IPS DF 19.7 (cell line): ENCODE measurements at regions not wholly inside any gene's neighbourhood (a gene's known extent, or its start where the extent isn't known, plus 50 kb on each side); places are given as distances from the start of the nearest gene placed in this dataset.

Experiments
- DNase-seq: peaks from one replicate; pipeline ENCODE4 v3.0.0-alpha.2; 2013; ENCODE audit warnings: low read depth, low spot score

DNA sequence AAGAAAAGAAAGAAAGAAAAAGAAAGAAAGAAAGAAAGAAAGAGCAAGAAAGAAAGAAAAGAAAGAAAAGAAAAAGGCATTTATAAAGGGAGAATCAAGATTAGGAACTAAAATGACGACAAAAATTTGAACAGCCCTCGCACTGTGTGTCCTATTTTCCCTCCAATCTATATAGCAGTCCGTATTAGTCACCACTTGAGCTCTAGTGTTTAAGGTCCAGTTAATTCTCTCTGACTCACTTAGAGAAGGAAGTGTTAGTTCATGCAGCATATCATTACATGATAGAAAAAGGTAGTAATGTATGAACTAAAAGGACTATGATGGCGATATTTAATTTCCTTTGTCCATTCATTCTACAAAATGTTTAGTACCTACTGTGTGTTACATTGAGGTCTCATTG lies 122.7 kb downstream of the CBLL2 start:
- no peak for DNase-seq

DNA sequence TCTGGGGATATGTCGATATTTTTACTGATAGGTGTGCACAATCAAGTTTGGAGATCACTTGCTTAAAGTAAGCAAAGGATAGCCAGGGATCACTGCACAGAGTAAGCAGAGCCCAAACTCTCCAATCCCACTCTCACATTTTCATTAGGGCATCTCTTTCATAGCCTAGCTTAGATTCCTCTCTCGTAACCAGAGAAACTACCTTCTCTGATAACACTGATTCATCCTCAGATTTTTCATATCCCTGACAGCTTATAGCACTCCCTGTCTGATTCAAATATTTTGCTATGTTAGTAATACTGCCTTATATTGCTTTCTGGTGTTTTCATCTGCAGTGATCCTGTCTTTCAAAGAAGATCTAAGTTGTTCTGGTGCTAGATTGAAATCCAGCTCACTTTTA lies 123.7 kb downstream of the CBLL2 start:
- DNase-seq = no peak

DNA sequence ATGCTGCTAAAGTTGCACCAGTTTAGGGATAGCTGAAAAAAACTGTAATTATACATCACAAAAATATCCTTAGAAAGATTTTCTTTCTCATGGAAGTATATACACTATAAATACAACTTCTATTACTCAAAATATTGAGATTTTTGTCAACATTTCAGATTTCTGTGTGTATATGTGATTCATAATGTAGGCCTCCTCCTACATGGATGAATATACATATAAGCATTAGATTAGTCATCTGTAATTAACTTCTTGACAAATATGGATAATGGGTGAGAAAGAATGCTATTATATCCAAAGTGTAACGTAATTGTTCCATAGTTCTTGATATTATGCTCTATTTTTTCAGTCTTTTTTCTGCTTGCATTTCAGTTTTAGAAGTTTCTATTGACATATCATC lies 124.9 kb downstream of the CBLL2 start:
- DNase-seq = no peak

DNA sequence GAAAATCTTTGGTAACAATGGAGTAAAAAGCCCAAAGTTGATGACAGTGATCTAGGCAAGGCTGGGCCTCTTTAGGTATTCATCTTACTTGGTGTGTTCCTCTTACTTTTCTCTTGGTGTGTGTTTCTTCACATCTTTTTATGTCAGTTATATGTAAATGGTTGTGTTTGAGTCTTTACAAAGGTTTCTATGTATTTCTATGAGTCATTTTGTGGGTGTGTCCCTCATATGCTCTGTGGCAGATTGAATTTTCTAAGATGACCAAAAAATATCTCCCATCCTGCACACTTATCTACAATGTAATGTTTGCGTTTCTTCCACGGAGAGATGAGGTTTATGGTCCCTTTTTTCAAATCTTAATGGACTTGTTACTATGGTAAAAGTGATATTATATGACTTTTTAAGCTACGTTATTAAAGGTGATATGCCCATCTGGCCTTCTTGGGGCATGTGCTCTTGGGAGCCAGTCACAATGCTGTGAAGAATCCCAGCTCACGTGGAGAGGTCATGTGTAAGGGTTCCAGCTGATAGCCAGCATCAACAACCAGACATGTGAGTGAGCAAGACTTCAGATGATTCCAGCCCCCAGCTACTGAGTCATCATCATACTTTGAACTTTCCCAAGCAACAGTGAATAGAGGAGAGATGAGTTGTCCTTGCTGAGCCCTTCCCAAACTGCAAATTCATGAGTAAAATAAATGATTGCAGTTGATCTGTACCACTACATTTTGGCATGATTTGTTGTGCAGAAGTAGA lies 126.9 kb downstream of the CBLL2 start:
- no peak for DNase-seq

DNA sequence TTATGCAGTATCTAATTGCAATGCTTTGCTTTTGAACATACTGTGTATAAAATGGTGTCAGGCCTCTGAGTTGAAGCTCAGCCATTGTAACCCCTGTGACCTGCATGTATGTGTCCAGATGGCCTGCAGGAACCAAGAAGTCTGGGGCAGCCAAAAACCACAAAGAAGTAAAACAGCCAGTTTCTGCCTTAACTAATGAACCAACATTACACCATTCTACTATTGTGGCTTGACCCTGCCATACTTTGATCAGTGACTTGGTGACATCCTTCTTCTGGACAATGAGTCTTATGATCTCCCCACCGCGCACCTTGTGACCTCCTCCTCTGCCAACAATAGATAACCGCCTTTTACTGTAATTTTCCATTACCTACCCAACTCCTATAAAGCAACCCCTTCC lies 131.6 kb downstream of the CBLL2 start:
- no peak for DNase-seq

DNA sequence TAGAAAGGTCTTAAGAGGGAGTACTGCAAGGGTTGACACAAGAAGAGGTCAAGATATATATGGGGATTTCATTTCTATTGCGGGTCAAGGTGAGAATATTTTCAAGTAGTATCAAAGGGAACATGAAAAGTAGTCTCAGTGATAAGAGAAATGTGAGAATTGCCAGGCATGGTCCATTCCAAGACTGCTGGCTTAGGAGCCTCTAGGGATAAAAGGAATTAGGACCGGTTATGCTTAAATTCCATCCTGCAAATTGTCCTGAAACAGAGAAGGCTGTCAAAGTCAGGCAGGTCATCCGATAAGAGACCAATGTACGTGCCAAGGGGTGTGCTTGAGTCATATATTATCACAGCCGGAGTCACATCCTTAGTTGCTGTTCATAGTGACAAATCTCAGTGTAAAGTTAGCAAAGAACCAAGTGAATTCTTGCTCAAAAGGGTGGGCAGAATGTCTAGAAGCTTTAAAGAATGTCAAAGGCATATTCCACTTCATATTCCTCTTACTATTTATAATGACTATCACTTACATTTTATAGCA lies 133.6 kb downstream of the CBLL2 start:
- no peak for DNase-seq

DNA sequence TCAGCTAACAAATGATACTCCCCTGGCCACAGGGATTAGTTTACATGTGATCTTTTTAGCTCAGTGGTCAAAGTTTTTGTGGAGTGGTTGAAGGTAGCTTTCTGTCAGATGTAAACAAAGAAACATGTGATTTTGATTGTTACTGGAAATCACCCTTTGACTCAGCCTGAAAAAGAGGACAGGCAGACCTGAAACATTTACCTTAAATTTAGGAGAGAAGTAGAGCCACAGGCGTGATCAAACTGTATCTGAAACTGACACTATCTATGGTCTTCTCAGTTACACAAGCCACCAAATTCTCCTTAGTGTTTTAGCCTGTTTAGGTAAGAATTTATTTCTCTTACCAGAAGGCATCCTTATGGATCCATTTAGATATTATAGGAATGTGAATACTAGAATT lies 136.7 kb downstream of the CBLL2 start:
- no peak for DNase-seq

DNA sequence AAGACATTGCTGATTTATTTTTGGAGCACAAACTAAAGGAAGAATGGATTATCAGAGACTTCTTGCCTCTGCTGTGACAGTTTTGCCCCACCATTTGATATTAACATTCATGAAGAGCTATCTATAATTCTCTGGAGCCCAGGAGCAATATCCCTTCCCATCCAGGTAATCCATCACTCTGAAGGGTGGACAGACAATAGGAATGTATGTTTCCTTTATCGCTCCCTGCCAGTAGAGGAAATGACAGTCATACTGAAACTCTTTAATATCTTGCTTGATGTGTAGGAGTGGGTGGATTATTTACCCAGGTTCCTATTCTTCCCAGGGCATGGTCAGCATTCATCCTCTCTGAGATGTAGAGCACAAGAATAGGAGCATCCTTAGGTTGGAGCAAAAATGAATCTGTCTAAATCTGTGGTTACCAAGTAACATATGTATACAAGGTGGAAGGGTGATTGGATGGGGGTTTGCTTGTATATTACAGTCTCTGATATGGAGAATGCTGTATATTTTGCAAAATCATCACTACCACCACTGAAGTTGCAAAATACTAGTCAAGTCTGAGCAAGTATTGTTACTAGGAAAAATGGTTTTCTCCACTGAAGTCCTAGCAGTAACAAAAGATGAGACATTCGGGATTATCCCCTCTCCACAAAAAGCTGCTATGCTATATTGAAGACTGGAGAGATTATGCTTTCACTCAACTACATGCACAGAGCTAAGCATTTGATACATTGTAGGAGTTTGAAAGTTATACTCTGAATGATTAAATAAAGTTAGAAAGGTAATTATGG lies 151.6 kb downstream of the CBLL2 start:
- DNase-seq = no peak

DNA sequence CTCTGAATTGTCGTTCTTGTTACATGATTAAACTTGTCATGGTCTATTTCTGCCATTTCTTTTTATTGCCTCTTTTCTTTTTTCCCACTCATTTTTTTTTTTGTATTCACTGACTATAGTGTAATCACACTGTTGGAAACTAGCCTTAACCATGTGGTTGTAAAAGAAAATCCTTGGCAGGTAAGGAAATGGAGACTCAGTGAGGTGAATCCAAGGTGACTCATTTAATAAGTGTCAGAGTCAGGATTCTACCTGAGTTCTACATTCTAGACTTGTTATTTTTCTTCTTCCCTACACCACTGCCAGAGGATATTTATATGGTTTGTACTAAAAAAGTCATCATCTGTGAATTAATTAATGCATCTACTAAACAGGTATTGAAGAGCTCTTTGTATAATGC lies 152.2 kb downstream of the CBLL2 start:
- DNase-seq = no peak

DNA sequence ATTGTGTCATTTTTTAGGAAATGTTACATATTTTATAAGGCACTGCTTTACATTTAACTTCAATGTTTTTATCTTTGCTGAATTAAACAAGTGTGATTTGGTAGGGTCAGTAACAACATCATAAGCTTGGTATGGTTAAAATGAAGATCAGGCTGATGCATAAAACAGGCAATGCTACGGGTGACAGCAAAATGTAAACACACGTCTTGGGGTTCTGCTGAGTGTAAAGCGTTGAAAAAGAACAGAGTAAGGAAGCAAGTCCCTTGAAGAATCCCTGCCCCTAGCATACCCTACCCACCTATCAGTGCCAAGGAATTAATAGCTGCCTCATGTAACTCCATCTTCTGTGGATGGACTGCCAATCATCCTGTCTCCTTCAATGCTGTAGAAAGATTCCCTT lies 157.0 kb downstream of the CBLL2 start:
- no peak for DNase-seq

DNA sequence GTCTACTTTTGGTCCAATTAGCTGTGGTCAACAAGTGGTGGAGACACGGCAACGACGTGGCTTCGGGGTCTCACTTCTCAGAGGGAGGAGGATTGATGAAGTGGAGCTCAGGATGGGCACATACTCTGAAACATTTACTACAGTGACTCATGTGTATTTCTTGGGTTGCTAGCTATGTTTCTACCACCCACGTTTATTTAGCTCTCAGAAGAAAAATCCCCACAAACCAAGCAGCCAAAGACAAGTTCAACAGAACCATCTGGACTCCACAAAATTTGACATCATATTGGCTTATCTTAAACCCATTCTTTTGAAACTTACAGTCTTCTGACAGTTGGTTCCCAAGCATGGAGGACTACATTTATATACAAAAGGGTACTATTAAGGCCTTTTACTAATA lies 158.0 kb downstream of the CBLL2 start:
- DNase-seq = no peak

DNA sequence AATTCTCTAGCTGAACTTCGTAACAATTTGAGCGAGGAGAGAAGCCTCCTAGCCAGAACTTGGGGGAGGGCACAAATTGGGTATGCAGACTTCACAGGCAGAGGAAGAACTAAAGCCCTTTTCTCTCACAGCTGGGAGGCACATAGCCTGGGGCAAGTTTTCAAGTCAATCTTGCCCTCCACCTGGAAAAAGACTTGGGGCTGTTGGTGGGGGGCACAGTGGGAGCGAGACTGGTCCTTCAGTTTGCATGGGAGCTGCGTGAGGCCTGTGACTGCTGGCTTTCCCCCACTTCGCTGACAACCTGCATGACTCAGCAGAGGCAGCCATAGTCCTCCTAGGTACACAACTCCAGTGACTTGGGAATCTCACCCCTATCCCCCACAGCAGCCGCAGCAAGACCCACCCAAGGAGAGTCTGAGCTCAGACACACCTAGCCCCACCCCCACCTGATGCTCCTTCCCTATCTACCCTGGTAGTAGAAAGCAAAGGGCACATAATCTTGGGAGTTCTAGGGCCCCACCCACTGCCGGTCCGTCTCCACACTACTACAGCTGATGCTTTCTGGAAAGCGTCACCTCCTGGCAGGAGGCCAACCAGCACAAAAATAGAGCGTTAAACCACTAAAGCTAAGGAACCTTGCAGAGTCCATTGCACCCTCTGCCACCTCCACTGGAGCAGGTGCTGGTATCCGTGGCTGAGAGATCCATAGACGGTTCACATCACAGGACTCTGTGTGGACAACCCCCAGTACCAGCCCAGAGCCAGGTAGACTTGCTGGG lies 160.8 kb downstream of the CBLL2 start:
- no peak for DNase-seq

DNA sequence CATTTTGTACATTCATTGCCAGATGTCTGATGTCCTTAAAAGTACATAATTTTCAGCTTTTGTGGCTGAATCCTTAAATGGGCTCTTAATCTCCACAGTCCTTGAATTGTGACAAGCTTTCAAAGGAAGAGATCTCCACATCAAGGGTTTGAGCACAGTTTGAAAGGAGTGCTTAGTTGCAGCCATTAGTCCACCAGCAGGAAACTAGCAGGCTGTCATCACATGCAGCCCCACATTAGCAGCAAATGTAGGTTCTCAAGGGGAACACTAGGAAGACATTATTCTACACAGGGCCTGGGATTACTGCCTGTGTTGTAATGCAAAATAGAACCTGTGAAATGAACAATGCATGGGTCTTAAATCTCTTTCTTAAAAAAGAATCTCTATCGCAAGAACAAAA lies 173.2 kb downstream of the CBLL2 start:
- DNase-seq = no peak

DNA sequence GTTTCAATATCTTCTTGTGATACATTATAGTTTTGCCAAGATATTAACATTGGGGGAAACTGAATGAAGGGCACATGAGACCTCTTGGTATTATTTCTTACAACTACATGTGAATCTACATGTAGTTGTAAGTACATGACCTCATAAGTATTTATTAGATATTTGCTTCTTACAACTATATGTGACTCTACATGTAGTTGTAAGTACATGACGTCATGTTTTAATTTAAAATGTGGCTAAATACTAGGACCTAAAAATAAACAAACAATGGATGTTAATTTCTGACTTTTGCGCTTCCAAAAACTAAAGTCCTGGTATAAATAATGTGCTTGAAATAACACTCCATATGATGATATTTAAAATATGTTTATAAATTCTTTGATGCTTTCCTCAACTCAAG lies 190.2 kb downstream of the CBLL2 start:
- no peak for DNase-seq

DNA sequence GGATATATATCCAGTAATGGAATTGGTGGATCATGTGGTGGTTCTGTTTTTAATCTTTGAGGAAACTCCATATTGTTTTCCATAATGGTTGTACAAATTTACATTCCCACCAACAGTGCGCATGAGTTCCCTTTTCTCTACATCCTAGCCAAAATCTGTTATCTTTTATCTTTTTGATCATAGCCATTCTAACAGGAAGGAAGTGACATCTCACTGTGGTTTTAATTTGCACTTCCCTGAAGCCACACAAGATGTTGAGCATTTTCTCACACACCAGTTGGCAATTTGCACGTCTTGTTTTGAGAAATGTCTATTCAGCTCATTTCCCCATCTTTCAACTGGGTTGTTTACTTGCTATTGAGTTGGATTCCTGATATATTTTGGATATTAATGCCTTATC lies 194.9 kb downstream of the CBLL2 start:
- DNase-seq = no peak

DNA sequence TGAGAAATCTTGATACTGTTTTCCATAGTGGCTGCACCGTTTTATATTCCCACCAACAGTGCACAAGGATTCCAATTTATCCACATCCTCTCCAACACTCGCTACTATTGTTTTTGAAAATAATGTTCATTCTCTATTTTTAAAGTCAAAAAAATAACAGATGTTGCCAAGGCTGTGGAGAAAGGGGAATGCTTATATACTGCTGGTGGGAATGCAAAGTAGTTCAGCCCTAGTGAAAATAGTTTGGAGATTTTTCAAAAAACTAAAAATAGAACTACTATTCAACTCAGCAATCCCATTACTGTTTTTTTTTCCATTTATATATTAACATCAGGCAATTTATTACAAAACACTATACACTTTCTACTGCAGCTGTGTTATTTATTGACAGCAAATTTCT lies 208.7 kb downstream of the CBLL2 start:
- no peak for DNase-seq

DNA sequence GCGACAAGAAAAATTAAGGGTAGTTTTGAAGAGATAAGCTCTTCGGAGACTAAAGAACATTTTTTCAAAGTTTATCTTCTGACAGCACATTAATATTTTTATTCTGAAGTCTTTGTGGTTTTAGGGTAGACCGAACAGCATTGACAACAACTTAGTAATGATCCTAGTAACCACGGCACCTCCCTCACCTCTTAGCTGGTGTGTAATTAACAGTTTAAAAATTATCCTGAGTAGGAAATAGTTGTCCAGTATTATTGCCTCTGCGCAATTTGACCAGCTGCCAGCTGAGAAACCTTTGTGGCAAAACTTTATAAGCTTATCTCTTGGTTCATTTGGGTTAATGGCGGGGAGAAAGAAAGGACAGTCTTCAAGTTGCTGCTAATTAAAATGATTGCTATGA lies 213.6 kb downstream of the CBLL2 start:
- DNase-seq = no peak

DNA sequence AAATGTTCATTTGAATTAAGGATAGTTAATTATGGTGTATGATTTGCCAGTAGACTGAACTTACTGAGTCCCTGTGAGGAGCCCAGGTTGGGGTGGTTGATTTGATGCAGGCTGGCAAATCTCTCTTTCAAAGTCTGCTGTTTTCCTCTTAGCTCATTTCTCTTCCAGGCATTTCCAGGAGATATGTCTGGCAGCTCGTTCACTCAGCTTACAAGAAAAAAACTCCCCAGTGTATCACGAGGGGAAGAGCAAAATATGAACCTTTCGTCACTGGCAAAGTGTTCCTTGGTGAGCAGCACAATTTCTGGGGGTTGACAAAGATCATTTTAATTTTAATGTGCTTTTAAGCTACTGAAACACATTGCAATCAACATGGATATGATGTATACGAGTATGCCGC lies 244.2 kb downstream of the CBLL2 start:
- DNase-seq = no peak

DNA sequence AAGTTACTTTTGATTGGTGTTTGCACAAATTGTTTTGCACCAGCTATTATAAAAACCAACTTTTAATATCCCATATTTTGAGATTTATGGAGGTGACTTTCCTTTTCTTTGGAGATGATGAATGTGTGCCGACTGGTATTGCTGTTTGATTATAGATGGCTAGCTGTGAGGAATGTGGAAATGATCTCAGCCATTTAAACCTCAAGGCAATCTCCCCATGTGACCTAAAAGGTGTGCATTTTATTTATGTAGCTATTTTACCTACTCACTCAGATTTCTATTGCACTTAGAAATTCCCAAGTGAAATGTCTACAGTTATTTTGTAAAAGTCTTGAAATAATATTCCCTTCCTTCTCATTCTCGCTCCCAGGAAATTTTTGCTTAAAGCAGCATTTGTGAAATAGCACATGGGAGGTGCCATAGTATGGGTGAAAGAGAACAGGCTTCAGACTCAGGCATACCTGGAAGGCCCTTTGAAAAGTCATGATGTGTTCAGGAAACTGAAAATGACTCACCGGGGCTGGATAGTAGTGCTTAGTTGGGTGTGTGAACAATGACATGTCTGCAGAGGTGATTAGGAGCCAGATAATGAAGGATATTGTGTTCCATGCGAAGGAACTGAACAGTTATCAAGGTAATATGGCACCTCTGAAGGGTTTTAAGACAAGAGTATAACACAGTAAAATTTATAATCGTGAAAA lies 247.6 kb downstream of the CBLL2 start:
- DNase-seq = no peak

DNA sequence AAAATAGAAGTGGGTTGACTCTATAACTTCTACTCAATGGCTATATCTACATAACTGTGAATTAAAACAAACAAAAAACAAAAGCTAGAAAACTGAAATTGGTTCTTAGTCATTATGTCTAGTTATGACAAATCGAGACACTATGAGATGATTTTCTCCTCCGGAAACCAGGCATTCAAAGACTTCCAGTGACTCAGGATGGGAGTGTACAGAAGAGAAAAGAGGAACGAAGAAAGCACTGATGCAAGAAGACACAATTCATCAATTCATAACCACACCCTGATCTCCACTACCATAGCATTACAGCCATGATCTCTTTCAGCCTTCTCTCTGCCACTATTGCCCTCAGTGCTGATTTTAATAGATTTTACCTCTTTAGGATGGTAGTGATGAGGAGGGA lies 253.6 kb downstream of the CBLL2 start:
- DNase-seq = no peak

DNA sequence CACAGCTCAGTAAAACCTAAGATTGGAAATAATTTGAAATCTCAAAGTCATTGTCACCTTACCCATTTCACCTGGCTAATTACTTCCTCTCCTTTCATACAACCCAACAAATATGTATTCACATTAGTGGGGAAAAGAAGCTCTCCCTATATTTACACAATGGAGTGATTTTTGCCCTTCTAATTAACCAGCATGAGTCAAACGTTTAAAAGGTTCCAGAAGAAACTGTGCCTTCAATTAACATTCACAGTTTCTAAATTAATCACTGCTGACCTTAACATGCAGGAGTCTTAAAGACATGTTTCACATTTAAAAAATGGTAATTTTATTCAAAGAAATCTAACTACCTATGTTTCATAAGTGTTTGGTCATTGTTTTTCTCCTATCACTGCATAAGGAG lies 254.6 kb downstream of the CBLL2 start:
- no peak for DNase-seq

DNA sequence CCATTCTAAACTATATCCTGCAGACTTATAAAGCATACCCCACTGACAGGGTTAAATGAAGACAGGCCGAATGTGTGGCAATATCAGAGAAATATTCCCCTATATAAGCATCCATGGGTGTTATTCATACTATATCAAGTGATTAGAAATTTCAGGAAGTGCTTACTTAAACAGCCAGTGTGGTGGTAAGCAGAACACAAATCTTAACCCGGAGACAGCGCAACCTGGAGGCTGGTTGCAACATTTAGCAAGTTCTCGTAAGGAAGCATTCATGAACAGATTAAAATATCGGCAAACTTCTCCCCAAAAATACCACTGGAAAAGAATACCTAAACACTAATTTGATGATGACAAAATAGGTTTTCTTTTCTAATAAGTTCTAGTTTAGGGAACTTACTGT lies 261.2 kb downstream of the CBLL2 start:
- DNase-seq = no peak
